Body of pancreas (tissue), 4 donors: ENCODE measurements at regions not wholly inside any gene's neighbourhood (a gene's known extent, or its start where the extent isn't known, plus 50 kb on each side); places are given as distances from the start of the nearest gene placed in this dataset.
"Not testable (repeated sequence)": the region's sequence is repeated elsewhere in the genome, so short reads cannot be mapped to it uniquely, and the experiment has no call there.

Experiments used
- POLR2A ChIP-seq, 3 donors: fragments of 450-650 bp; IDR thresholded peaks; one replicate each; pipeline ENCODE4 v1.6.1; 2016; ENCODE audit warnings: antibody characterized with exemption in 3 of 3, mild to moderate bottlenecking in 2 of 3
- TF ChIP-seq, protein P1 (sequence below), 7 experiments: fragments of 450-650 bp in 4 of 7; fragments of 200-600 bp in 3 of 7; sonication (generic) in 3 of 7; IDR thresholded peaks; one replicate each; pipeline ENCODE4 v1.5.1; 2016 to 2019; ENCODE audit warnings: antibody characterized with exemption in 7 of 7

- not testable (repeated sequence) for TF ChIP-seq POLR2A (IDR thresholded peaks at IDR 0.05)
- TF ChIP-seq, protein P1, sequence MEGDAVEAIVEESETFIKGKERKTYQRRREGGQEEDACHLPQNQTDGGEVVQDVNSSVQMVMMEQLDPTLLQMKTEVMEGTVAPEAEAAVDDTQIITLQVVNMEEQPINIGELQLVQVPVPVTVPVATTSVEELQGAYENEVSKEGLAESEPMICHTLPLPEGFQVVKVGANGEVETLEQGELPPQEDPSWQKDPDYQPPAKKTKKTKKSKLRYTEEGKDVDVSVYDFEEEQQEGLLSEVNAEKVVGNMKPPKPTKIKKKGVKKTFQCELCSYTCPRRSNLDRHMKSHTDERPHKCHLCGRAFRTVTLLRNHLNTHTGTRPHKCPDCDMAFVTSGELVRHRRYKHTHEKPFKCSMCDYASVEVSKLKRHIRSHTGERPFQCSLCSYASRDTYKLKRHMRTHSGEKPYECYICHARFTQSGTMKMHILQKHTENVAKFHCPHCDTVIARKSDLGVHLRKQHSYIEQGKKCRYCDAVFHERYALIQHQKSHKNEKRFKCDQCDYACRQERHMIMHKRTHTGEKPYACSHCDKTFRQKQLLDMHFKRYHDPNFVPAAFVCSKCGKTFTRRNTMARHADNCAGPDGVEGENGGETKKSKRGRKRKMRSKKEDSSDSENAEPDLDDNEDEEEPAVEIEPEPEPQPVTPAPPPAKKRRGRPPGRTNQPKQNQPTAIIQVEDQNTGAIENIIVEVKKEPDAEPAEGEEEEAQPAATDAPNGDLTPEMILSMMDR (IDR thresholded peaks at IDR 0.05), result not testable (repeated sequence)
Observed at GRCh38 chr4:4092159-4092558, 134.6 kb downstream of the OTOP1 start.
